Stimulated activated naive CD8-positive, alpha-beta T cell treated with anti-CD3 and anti-CD28 coated beads, Interleukin-15, amount 100 ng/mL, for 72 hours (primary cell): ENCODE measurements at regions not wholly inside any gene's neighbourhood (a gene's known extent, or its start where the extent isn't known, plus 50 kb on each side); places are given as distances from the start of the nearest gene placed in this dataset.
"Not testable (repeated sequence)": the region's sequence is repeated elsewhere in the genome, so short reads cannot be mapped to it uniquely, and the experiment has no call there.

Experiments used
- ATAC-seq: fragments of 150-1000 bp; cut with Tn5 transposase; 2 replicates; pipeline ENCODE4 v1.10.0; 2021; ENCODE audit warnings: mild to moderate bottlenecking, moderate library complexity
- DNase-seq, 2 donors: peaks; one replicate each; pipeline ENCODE4 v3.0.0; 2021 to 2022
- H3K27ac Mint-ChIP-seq, 2 donors: one replicate each; pipeline ENCODE4 v1.8.0; 2022; ENCODE audit warnings: mild to moderate bottlenecking in 2 of 2, mixed read lengths in 2 of 2, moderate library complexity in 2 of 2
- H3K27me3 Mint-ChIP-seq: one replicate; pipeline ENCODE4 v1.8.0; 2022; ENCODE audit warnings: mixed read lengths
- H3K4me1 Mint-ChIP-seq: one replicate; pipeline ENCODE4 v1.8.0; 2022; ENCODE audit warnings: mild to moderate bottlenecking, mixed read lengths
- H3K4me3 Mint-ChIP-seq, 2 donors: one replicate each; pipeline ENCODE4 v1.8.0; 2022; ENCODE audit warnings: mild to moderate bottlenecking in 2 of 2, mixed read lengths in 2 of 2, moderate library complexity in 1 of 2
- H3K9me3 Mint-ChIP-seq, 2 donors: one replicate each; pipeline ENCODE4 v1.8.0; 2022; ENCODE audit warnings: mixed read lengths in 2 of 2

DNA sequence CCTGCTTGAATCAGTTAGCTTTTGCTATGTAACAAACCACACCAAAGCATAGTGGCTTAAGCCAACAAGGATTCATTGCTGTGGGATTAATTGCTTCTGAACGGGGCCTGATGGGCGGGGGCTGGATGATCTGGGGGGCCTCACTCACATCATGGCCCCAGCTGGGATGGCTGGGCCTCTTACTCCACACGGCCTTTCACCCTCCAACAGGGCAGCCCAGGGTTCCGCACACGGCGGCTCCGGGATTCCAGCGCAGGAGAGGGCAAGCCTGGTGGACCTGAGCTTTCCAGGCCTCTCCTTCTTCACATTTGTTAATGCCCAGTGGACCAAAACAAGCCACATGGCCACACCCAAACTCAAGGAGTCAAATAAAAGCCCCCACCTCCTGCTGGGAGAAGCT is 86.3 kb upstream of the PHLPP1 start:
- Mint-ChIP-seq H3K27me3 (peaks cover 4% of the 10 kb centered on the region), H3K4me1 (no peaks in the 10 kb centered on the region), H3K4me3 (no peak overlapping the region), H3K9me3 (no peaks in the 10 kb centered on the region), H3K27ac (no peak overlapping the region)
- ATAC-seq = no peak
- no peak for DNase-seq

DNA sequence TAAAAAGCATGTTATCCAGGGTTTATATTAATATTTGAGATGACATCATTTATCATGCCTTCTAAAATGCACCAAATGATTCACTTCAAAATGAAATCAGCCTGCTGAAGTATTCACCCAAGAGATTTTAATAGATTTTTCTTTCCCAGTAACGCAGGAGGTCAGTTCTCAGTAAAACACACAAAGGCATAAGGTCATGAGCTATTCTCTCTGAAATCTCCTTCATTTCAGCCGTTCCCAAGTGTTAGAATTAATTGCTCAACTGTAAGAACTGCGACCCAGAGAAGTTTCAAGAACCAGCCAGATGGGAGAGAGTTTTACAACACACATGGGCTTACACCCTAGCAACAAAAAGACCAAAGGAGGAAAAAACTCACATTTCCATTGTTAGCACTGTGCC is 84.2 kb upstream of the PHLPP1 start:
- Mint-ChIP-seq H3K4me3 (no peak overlapping the region), H3K9me3 (no peaks in the 10 kb centered on the region), H3K27me3 (peaks cover 22% of the 10 kb centered on the region), H3K27ac (no peak overlapping the region), H3K4me1 (no peaks in the 10 kb centered on the region)
- DNase-seq (no peak), ATAC-seq (no peak)

DNA sequence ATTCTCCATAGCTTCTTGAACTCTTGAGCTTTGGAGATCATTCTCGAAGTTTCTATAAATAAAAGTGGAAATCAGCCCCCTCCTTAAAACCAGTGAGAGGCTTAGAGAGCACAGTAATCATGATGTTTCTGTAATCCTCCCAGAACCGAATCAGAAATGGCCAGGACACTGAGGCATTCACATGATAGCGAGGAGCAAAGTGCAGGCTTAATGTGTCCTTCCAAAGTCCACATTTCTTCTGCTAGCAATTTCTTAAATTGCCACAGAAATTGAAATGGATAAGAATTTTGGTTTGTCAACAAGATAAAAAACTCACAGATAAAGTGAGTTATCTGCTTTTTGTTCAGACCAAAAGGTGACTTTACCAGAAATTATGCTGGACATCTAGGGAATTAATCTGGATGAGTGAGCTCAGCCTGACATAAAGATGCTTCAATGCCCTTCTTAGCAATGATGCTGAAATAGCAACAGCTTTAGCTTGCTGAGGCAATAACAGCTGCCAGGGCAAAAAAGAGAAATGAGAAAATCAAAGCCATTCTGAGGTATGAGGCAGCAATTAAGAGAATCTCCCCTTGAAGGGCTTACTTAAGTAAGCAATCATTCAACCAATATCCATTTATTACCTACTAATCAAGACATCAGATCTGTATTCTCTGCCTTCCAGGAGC is 82.4 kb upstream of the PHLPP1 start:
- Mint-ChIP-seq H3K27me3 (peaks cover 29% of the 10 kb centered on the region), H3K4me1 (no peaks in the 10 kb centered on the region), H3K9me3 (no peaks in the 10 kb centered on the region), H3K27ac (no peak overlapping the region), H3K4me3 (no peak overlapping the region)
- no peak for DNase-seq
- ATAC-seq = no peak

- ATAC-seq = no peak
- no peak for DNase-seq
- Mint-ChIP-seq H3K27me3 (peaks cover 42% of the 10 kb centered on the region), H3K9me3 (no peaks in the 10 kb centered on the region), H3K27ac (no peak overlapping the region), H3K4me1 (peaks cover 5% of the 10 kb centered on the region), H3K4me3 (no peak overlapping the region)
Observed at GRCh38 chr18:62634458-62634857, 80.9 kb upstream of the PHLPP1 start.

- Mint-ChIP-seq H3K9me3 (no peaks in the 10 kb centered on the region), H3K4me1 (peaks cover 5% of the 10 kb centered on the region), H3K4me3 (no peak overlapping the region), H3K27me3 (peaks cover 42% of the 10 kb centered on the region), H3K27ac (no peak overlapping the region)
- DNase-seq (no peak), ATAC-seq (no peak)
Observed at GRCh38 chr18:62634979-62635630, 80.2 kb upstream of the PHLPP1 start.

- ATAC-seq = no peak
- no peaks in the 10 kb centered on the region for H3K9me3 Mint-ChIP-seq
- H3K4me3 Mint-ChIP-seq = no peak overlapping the region
- no peak for DNase-seq
- no peak overlapping the region for H3K27ac Mint-ChIP-seq
- H3K4me1 Mint-ChIP-seq = peaks cover 5% of the 10 kb centered on the region
- H3K27me3 Mint-ChIP-seq = peaks cover 42% of the 10 kb centered on the region
Observed at GRCh38 chr18:62637403-62637802, 77.9 kb upstream of the PHLPP1 start.

DNA sequence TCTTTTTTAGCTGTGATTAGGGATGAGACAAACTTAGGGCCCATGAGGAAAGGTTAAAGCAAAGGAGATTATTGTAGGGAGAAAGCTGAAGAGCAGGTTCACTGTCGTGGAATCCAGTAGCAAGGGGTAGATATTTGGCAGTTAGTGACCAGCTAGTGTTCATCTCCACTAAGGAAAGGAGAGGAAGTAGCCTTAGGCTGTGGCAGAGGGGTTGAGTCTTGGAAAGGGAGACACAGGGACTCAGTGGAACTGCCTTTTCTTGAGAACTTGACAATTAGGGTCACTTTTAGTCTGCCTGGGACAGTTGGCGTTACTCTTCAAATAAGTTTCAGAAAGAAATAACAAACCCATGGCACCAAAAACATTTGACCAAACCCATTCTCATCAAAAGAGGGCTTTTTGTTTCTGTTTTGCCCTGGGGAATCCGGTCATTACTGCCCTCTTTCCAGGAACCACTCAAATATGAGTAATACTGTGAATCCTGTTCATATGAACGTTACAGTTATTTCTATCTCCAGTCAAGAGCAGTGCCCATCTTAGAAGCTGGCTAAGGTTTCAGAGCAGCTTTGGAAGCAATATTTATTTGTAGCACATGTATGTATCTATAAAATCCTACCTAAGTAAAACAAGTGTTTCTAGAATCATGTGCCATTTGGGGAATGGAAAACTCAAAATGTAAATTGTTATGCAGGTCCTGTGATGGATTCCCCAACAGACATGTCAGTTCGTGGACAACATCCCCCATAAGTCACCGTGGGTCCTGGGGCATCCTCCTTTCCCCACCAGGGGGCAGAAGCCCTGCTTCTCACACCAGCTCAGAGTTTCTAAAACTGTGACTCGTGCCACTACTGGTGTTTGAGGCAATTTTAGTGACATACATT is 77.3 kb upstream of the PHLPP1 start:
- H3K4me1 Mint-ChIP-seq = peaks cover 5% of the 10 kb centered on the region
- H3K27me3 Mint-ChIP-seq = peaks cover 42% of the 10 kb centered on the region
- no peaks in the 10 kb centered on the region for H3K9me3 Mint-ChIP-seq
- H3K27ac Mint-ChIP-seq = no peak overlapping the region
- peak; percentile 90 for ATAC-seq
- H3K4me3 Mint-ChIP-seq = peak overlapping the region in 1 of 2 donors; percentile 17
- peak; percentile 37 to 58 for DNase-seq

GRCh38 chr18:62643181-62643580 is 72.2 kb upstream of the PHLPP1 start:
- Mint-ChIP-seq H3K27me3 (peaks cover 19% of the 10 kb centered on the region), H3K4me3 (no peak overlapping the region), H3K9me3 (no peaks in the 10 kb centered on the region), H3K27ac (no peak overlapping the region), H3K4me1 (peaks cover 5% of the 10 kb centered on the region)
- ATAC-seq (no peak), DNase-seq (no peak)

DNA sequence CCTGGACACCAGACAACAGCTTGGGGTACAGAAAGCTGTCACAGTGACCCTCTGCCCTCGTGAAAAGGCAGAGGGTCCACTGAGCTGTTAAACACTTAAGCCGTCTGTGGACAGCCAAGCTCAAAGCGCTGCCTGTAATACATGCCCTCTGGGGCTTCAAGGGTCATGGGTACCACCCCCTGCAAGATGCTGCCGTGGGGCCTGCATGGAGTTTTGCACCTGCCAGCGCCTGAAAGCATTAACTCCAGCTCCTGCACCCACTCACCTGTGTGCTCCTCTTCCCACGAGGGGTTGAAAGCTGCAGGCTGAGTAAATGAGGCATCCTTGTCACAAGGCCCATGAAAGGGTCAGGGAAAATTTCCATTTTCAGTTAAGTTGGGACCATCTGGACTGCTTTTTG is 70.6 kb upstream of the PHLPP1 start:
- ATAC-seq = no peak
- Mint-ChIP-seq H3K4me1 (no peaks in the 10 kb centered on the region), H3K9me3 (no peaks in the 10 kb centered on the region), H3K4me3 (no peak overlapping the region), H3K27me3 (peaks cover 15% of the 10 kb centered on the region), H3K27ac (no peak overlapping the region)
- DNase-seq = no peak

DNA sequence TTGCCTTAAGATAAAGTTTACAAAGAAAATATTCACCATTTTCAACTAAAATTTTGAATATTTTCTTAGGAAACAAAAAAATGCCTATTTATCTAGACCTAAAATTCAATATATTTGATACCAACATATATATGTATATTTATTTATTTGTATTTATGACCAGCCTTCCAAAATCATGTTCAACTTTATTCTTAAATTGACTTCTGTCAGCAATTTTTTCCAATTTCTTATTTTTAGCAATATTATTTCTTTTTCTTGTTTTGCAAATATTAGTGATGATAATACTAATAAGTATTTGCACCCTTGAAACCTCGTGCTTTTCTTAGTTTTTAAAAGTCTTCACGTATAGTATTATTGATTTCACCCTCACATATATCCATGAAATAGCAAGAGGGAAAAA is 68.2 kb upstream of the PHLPP1 start:
- ATAC-seq (no peak), DNase-seq (no peak)
- no peak overlapping the region for H3K4me3 Mint-ChIP-seq
- no peaks in the 10 kb centered on the region for H3K9me3 Mint-ChIP-seq
- peaks cover 20% of the 10 kb centered on the region for H3K27me3 Mint-ChIP-seq
- H3K27ac Mint-ChIP-seq = no peak overlapping the region
- no peaks in the 10 kb centered on the region for H3K4me1 Mint-ChIP-seq

DNA sequence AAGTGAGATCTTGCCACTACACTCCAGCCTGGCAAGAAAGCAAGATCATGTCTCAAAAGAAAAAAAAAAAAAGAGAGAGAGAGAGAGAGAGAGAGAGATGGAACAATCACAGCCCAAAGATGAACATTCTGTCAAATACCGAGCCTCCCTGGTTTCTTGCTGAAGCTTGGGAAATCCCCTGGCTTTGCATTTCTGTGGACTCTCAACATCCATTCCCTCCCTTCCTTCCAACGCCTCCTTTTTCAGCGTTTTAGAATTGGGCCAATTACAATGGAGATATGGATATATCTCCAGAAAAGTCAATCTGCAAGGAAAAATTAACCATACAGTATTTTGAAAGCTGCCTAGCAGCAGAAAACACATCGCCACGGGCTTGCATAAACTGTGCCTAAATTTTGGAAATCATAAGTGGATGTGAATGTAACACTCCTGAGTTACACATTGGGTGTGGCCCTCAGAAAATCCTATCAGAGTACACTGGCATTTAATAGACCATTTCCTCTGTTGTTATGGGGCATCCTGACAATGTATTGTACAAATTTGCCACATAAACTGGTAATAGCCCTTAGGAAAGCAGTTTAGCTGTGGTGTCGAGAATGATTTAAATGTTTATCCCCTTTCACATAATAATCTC is 67.2 kb upstream of the PHLPP1 start:
- no peak overlapping the region for H3K4me3 Mint-ChIP-seq
- H3K9me3 Mint-ChIP-seq = no peaks in the 10 kb centered on the region
- H3K4me1 Mint-ChIP-seq = no peaks in the 10 kb centered on the region
- no peak for DNase-seq
- H3K27ac Mint-ChIP-seq = no peak overlapping the region
- peaks cover 20% of the 10 kb centered on the region for H3K27me3 Mint-ChIP-seq
- no peak for ATAC-seq

GRCh38 chr18:62651276-62652056 is 63.9 kb upstream of the PHLPP1 start:
- Mint-ChIP-seq H3K9me3 (no peaks in the 10 kb centered on the region), H3K4me3 (no peak overlapping the region), H3K4me1 (no peaks in the 10 kb centered on the region), H3K27ac (no peak overlapping the region), H3K27me3 (peaks cover 15% of the 10 kb centered on the region)
- DNase-seq (no peak), ATAC-seq (no peak)

DNA sequence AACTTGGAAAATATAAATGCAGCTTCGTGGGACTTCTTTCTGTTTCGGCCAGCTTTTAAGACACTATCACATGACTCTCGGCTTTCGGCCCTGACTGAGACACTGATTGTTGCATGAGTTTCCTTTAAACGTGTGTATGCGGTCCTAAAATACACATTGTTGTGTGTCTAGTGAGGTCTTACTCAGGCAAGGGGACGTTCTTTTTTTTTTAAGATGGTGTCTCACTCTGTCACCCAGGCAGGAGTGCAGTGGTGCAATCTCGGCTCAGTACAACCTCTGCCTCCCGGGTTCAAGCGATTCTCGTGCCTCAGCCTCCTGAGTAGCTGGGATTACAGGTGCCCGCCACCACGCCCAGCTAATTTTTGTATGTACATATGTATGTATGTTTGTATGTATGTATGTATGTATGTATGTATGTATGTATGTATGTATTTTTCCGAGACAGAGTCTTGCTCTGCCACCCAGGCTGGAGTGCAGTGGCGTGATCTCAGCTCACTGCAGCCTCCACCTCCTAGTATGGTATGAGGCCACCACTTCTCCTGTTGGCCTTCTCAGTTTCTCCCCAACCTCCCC is 63.2 kb upstream of the PHLPP1 start:
- not testable (repeated sequence) for H3K27ac Mint-ChIP-seq, H3K4me3 Mint-ChIP-seq, DNase-seq, H3K4me1 Mint-ChIP-seq, H3K9me3 Mint-ChIP-seq, ATAC-seq
- H3K27me3 Mint-ChIP-seq = peaks cover 12% of the 10 kb centered on the region

DNA sequence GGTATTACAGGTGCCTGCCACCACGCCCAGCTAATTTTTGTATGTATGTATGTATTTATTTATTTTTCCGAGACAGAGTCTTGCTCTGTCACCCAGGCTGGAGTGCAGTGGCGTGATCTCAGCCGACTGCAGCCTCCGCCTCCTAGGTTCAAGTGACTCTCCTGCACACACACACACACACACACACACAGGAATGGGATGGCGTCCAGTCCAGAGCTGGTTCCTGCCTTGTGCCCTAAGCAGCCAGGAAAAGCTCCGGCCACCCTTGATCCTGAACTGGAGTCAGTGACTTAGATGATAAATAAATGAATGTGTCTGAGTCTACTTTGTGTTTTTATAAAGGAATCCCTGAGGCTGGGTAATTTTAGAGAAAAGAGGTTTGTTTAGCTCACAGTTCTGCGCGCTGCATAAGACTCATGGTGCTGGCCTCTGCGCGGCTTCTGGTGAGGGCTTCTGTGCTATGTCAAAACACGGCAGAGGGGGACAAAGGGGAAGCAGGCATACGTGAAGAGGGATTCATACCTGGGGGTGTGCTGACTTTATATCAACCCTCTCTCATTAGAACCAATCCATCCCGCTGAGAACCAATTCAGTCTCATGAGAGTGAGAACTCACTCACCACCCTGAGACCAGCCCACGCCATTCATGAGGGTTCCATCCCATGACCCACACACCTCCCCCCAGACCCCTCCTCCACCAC is 59.7 kb upstream of the PHLPP1 start:
- peaks cover 5% of the 10 kb centered on the region for H3K27me3 Mint-ChIP-seq
- no peak for ATAC-seq
- no peak overlapping the region for H3K27ac Mint-ChIP-seq
- no peaks in the 10 kb centered on the region for H3K9me3 Mint-ChIP-seq
- DNase-seq = no peak
- H3K4me3 Mint-ChIP-seq = no peak overlapping the region
- H3K4me1 Mint-ChIP-seq = no peaks in the 10 kb centered on the region
